ENCODE measurements at regions not wholly inside any gene's neighbourhood (a gene's known extent, or its start where the extent isn't known, plus 50 kb on each side); places are given as distances from the start of the nearest gene placed in this dataset.
A peak's percentile ranks its signal among the peaks of the same experiment; 100 is the strongest.

DNA sequence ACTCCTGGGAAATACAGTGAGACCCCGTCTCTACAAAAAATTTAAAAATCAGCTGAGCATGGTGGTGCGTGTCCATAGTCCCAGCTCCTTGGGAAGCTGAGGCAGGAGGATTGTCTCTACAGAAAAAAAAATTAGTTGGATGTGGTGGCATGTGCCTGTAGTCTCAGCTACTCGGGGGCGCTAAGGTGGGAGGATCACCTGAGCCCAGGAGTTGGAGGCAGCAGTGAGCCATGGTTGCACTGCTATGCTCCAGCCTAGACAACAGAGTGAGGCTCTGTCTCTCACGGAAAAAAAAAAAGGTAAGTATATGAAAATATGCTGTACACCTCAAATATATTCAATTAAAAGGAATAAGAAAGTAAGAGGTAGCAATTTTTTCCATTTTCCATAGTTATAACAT is 92.5 kb upstream of the TGIF1 start:
- no peak for DNase-seq (ENCODE audit: low read depth in 3 of 3, low spot score in 2 of 3)

DNA sequence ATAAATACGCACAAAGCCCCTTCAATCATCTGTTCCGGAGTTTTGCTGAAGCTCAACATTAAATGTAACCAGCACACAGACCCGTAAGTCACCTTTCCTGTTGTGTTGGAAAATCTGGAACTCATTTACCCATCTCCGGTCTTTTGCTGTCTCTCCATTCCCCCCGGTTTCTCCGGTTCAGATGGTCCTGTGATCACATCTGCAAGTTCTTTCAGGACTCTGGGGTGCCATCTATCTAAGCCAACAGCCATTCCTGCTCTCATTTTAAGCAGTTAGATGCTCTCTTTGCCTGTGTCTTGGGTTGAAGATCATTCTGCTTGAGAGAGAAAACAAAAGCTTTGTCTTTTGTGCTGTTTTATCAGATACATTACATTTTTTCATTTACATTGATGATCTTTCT is 91.7 kb upstream of the TGIF1 start:
- no peak for DNase-seq (ENCODE audit: low read depth in 3 of 3, low spot score in 2 of 3)

DNA sequence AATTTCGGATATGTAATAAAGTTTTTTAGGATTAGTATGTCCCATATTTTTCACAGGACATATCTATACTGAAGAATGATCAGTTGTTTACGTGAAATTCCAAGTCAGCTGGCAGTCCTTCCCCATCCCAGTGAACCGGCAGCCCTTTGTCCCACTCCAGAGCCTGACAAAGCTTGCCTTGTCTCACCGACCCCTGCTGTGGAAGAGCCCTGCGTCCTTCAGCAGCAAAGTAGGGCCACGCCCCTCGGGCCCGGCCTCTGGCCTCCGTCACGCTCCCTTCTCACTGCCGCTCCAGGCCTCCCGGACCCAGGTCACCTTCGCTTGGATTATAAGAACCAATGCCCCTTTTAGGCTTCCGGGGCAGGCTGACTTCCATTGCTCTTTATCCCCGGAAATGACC is 89.8 kb upstream of the TGIF1 start:
- no peak for DNase-seq (ENCODE audit: low read depth in 3 of 3, low spot score in 2 of 3)

GRCh38 chr18:3367491-3368091 is 82.4 kb upstream of the TGIF1 start:
- DNase-seq (ENCODE audit: low read depth in 3 of 3, low spot score in 2 of 3) = no peak

DNA sequence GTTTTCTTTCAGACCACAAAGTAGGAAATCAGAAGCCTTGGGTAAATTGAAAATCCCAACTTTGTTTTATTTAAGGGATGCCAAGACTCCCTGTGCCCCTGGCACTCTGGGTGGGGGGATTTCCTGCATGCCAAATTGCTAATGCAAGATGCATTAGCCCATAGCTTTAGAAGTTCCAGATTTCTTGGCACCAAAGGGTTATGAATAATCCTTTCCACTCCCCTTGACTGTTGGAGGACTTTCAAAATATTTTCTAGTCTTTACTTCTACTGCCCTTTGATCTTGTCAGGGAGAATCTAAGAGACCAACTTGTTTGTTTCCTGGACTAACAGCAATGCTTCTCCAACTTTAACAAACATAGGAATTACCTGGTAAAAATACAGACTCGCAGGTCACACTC is 81.8 kb upstream of the TGIF1 start:
- DNase-seq (ENCODE audit: low read depth in 3 of 3, low spot score in 2 of 3) = no peak

- no peak for DNase-seq (ENCODE audit: low read depth in 3 of 3, low spot score in 2 of 3)
These were observed 70.3 kb upstream of the TGIF1 start for GRCh38 chr18:3379685-3380084.

DNA sequence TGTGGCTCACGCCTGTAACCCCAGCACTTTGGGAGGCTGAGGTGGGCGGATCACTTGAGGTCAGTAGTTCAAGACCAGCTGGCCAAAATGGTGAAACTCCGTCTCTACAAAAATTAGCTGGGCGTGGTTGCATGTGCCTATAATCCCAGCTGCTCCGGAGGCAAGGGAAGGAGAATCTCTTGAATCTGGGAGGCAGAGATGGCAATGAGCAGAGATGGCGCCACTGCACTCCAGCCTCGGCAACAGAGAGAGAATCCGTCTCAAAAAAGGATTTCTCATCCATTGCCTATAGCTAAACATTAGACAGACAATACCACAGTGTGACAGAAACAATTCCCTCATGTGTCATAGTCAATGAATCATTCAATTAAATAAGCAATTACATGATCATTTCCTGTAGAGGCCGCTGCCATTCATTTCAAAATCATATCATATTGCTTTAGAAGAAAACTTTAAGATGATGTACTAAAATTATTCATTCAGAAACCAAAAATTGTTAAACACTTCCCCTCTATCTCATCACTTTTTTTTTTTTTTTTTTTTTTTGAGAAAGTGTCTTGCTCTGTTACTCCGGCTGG is 69.5 kb upstream of the TGIF1 start:
- no peak for DNase-seq (ENCODE audit: low read depth in 3 of 3, low spot score in 2 of 3)

- no peak for DNase-seq (ENCODE audit: low read depth in 3 of 3, low spot score in 2 of 3)
These were observed 66.5 kb upstream of the TGIF1 start for GRCh38 chr18:3383381-3383915.

- no peak for DNase-seq (ENCODE audit: low read depth in 3 of 3, low spot score in 2 of 3)
These were observed 65.1 kb upstream of the TGIF1 start for GRCh38 chr18:3384664-3385563.

DNA sequence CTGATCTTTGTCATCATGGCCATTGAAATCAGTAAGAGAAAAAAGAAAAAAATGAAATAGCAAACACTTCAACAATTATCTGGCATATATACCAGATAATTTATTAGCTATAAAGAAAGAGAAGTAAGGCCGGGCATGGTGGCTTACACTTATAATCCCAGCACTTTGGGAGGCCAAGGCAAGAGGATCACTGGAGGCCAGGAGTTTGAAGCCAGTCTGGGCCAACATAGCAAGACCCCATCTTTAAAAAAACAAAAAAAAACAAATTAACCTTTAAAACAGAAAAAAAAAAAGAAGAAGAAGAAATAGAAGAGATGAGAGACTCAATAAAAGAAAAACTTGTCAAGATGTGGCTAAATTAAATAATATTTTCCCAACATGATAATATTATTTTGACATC is 61.6 kb upstream of the TGIF1 start:
- DNase-seq (ENCODE audit: low read depth in 3 of 3, low spot score in 2 of 3) = no peak

DNA sequence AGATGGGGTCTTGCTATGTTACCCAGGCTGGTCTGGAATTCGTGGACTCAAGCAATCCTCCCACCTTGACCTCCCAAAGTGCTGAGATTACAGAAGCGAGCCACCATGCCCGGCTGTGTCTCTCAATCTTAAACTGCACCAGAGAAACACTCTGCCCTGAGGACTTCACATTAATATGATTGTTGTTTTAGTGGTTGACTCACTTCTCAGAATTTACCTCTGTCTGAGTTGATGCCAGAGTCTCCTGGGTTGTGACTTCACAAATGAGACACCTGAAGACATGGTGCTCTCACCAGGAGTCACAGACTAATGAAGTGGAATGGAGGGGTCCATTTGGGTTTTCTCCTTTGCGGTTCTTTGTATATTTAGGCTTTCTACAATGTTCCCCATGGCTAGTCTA is 61.0 kb upstream of the TGIF1 start:
- DNase-seq (ENCODE audit: low read depth in 3 of 3, low spot score in 2 of 3) = no peak

- DNase-seq (ENCODE audit: low read depth in 3 of 3, low spot score in 2 of 3) = no peak
These were observed 60.0 kb upstream of the TGIF1 start for GRCh38 chr18:3389977-3390376.

DNA sequence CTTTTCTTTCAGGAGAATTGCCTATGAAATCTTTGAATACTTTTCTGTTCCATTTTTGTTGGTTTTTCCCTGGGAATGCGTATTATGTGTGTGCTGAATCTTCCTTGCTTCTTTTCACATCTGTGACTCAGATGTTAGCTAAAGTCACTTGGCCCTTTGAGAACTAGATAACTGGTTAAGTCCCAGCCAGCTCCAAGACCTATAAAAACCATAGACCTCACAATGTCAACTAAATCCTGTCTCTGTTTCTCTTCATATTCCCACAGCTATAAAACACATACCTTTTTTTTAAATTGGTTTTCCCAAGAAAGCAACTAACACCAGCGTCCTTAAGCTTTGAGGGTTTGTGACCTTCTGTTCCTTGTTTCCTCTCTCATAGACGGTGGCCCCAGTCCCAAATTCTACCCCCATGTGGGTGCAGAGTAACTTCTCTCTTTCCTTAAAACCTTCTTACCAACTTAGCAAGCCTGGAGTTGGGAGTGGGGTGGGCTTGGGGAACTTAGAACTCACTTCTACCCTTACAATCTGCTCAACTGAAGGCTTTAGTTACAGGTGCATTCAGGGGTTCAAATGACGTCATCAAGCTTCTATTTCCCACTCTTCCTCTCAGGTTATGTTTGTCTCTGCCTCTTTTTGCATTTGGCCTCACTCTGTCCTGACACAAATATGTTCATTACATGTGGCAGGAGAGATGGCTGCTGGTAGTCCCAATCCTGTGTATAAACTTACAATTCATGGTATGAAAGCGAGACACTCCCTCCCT is 58.1 kb upstream of the TGIF1 start:
- no peak for DNase-seq (ENCODE audit: low read depth in 3 of 3, low spot score in 2 of 3)

DNA sequence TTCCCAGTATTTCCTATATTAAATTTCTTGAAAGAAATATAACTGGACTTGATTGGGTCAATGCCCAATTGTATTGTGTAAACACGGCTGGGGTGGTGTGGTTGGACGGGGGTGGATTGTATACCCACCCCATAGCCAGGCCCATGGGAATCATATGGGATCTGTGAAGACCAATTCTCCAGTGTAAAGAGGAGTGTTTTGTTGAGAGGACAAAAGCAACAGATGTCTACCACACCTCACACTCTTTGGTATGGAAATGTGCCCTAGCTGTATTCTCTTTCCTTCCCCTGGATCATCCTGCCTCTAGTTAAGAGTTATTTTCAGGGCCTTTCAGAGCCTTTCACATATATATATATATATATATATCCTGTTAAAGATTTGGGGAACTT is 57.5 kb upstream of the TGIF1 start:
- DNase-seq (ENCODE audit: low read depth in 3 of 3, low spot score in 2 of 3) = no peak

DNA sequence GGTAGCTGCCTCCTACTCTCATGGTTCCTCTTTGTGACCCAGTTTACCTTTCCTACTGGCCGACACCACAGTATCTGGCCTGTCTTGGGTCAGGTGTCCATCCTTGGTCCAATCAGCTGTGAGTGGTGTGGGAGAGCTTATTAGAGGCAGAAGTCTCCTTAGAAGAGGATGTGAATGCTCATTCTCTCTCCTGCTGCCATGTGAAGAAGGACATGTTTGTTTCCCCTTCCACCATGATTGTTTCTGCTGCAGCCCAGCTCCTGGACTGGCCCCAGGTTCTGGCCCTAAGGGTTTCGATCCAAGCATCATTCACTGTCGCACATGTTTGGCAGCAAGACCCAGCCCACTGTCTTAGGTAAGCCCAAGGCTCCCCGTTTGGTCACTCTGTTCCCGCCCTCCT is 55.3 kb upstream of the TGIF1 start:
- no peak for DNase-seq (ENCODE audit: low read depth in 3 of 3, low spot score in 2 of 3)

GRCh38 chr18:3395466-3395865 is 54.5 kb upstream of the TGIF1 start:
- DNase-seq (ENCODE audit: low read depth in 3 of 3, low spot score in 2 of 3) = no peak

GRCh38 chr18:3397031-3397750 is 52.8 kb upstream of the TGIF1 start:
- DNase-seq (ENCODE audit: low read depth in 3 of 3, low spot score in 2 of 3) = peak in 1 of 3 donors; percentile 5

GRCh38 chr18:3397786-3398185 is 52.2 kb upstream of the TGIF1 start:
- no peak for DNase-seq (ENCODE audit: low read depth in 3 of 3, low spot score in 2 of 3)
